T47D (cell line): ENCODE measurements at regions not wholly inside any gene's neighbourhood (a gene's known extent, or its start where the extent isn't known, plus 50 kb on each side); places are given as distances from the start of the nearest gene placed in this dataset.
"Not testable (repeated sequence)": the region's sequence is repeated elsewhere in the genome, so short reads cannot be mapped to it uniquely, and the experiment has no call there.

Experiments used
- DNase-seq, 2 experiments: peaks; one replicate each; pipeline versions ENCODE4 v3.0.0 to v3.0.0-alpha.2; 2011 to 2012; ENCODE audit warnings: low read depth in 1 of 2, low spot score in 1 of 2
- JUND ChIP-seq: IDR thresholded peaks from 2 replicates; pipeline ENCODE4 v1.6.1; 2012; ENCODE audit warnings: low read depth
- in situ Hi-C: cut with HindIII; loops from 2 replicates; pipeline ENCODE4 v1.10.0; 2016; ENCODE audit warnings: low sequenced_read_pairs, low pct_unique_long_range_greater_than_20kb

GRCh38 chr9:103188781-103189350 lies 193.7 kb downstream of the CYLC2 start:
- DNase-seq = no peak
- in situ Hi-C loops = no loop called here
- no peak for TF ChIP-seq JUND

- DNase-seq = no peak
- TF ChIP-seq JUND = no peak
- in situ Hi-C loops = no loop called here
Measured at GRCh38 chr9:103193992-103194391, 198.9 kb downstream of the CYLC2 start.

- TF ChIP-seq JUND = no peak
- in situ Hi-C loops = no loop called here
- no peak for DNase-seq
Measured at GRCh38 chr9:103203172-103203571, 208.0 kb downstream of the CYLC2 start.

- in situ Hi-C loops, DNase-seq: not testable (repeated sequence)
Measured at GRCh38 chr9:103205881-103206585, 210.9 kb downstream of the CYLC2 start.

GRCh38 chr9:103210607-103211006 lies 215.5 kb downstream of the CYLC2 start:
- in situ Hi-C loops = no loop called here
- no peak for TF ChIP-seq JUND
- no peak for DNase-seq

GRCh38 chr9:103215197-103215596 lies 220.1 kb downstream of the CYLC2 start:
- no peak for DNase-seq
- TF ChIP-seq JUND = no peak
- in situ Hi-C loops = no loop called here

- no peak for TF ChIP-seq JUND
- DNase-seq = no peak
- in situ Hi-C loops = no loop called here
Measured at GRCh38 chr9:103225702-103226646, 230.8 kb downstream of the CYLC2 start.

- no peak for DNase-seq
- no peak for TF ChIP-seq JUND
- in situ Hi-C loops = no loop called here
Measured at GRCh38 chr9:103226647-103227013, 231.5 kb downstream of the CYLC2 start.

- DNase-seq, in situ Hi-C loops: not testable (repeated sequence)
Measured at GRCh38 chr9:103237571-103238109, 242.5 kb downstream of the CYLC2 start.

GRCh38 chr9:103242025-103242424 lies 246.9 kb downstream of the CYLC2 start:
- in situ Hi-C loops = no loop called here
- no peak for DNase-seq
- no peak for TF ChIP-seq JUND

- in situ Hi-C loops = no loop called here
- TF ChIP-seq JUND = no peak
- no peak for DNase-seq
Measured at GRCh38 chr9:103242486-103242885, 247.4 kb downstream of the CYLC2 start.

- no peak for TF ChIP-seq JUND
- in situ Hi-C loops = no loop called here
- no peak for DNase-seq
Measured at GRCh38 chr9:103243553-103243952, 248.4 kb downstream of the CYLC2 start.

- no peak for DNase-seq
- no peak for TF ChIP-seq JUND
- in situ Hi-C loops = no loop called here
Measured at GRCh38 chr9:103245369-103245768, 250.2 kb downstream of the CYLC2 start.
